Panc1 (cell line): ENCODE measurements at regions not wholly inside any gene's neighbourhood (a gene's known extent, or its start where the extent isn't known, plus 50 kb on each side); places are given as distances from the start of the nearest gene placed in this dataset.

ENCODE experiments used
- ATAC-seq: fragments of 200-7000 bp; cut with Tn5 transposase; 2 replicates; pipeline ENCODE4 v1.9.1; 2020; ENCODE audit warnings: mild to moderate bottlenecking, moderate library complexity
- BruUV-seq: library from RNA; stranded (reverse); fragments of 400-500 nt; replicated peaks from 2 replicates; lab custom pipeline; 2021; lab: Mats Ljungman, UMichigan
- CTCF ChIA-PET: fragments of 300-600 bp; sonication (Branson Sonifier 250); formaldehyde crosslinking; loops from one replicate; lab custom pipeline; 2022; ENCODE audit warnings: antibody characterized with exemption; lab: Charles Lee
- POLR2A ChIA-PET: fragments of 300-600 bp; sonication (Branson Sonifier 250); formaldehyde crosslinking; loops from one replicate; lab custom pipeline; 2022; ENCODE audit warnings: antibody characterized with exemption; lab: Charles Lee
- DNase-seq: peaks from one replicate; pipeline ENCODE4 v3.0.0-alpha.2; 2010; ENCODE audit warnings: low read depth, low spot score
- H3K27ac ChIP-seq: 2 replicates; pipeline ENCODE4 v1.5.1; 2011; ENCODE audit warnings: mild to moderate bottlenecking, low read length, inconsistent platforms
- H3K27me3 ChIP-seq: fragments of 200-500 bp; sonication (Bioruptor generic); 2 replicates; pipeline ENCODE4 v1.6.0; 2014; ENCODE audit warnings: low read length, inconsistent platforms; ENCODE audit not compliant: control insufficient read depth, insufficient read depth
- H3K36me3 ChIP-seq: fragments of 200-500 bp; sonication (Bioruptor generic); 2 replicates; pipeline ENCODE4 v1.5.1; 2014; ENCODE audit warnings: inconsistent platforms, mild to moderate bottlenecking, low read length, moderate library complexity; ENCODE audit not compliant: control insufficient read depth, insufficient read depth
- H3K4me1 ChIP-seq: 2 replicates; pipeline ENCODE4 v1.5.1; 2011; ENCODE audit warnings: inconsistent platforms, mild to moderate bottlenecking, low read length, moderate library complexity; ENCODE audit not compliant: control insufficient read depth, insufficient read depth
- H3K4me3 ChIP-seq, 2 experiments: 2 replicates each; pipeline ENCODE4 v1.5.1; 2011 to 2012; ENCODE audit warnings: low read depth in 2 of 2, low read length in 2 of 2, mild to moderate bottlenecking in 2 of 2, inconsistent platforms in 1 of 2, moderate library complexity in 1 of 2
- H3K9me3 ChIP-seq: fragments of 200-500 bp; sonication (Bioruptor generic); 2 replicates; pipeline ENCODE4 v1.5.1; 2014; ENCODE audit warnings: low read depth, mild to moderate bottlenecking, inconsistent platforms, low read length, moderate library complexity; ENCODE audit not compliant: control insufficient read depth, insufficient read depth
- CTCF ChIP-seq: fragments of 450-650 bp; IDR thresholded peaks from 2 replicates; pipeline ENCODE4 v1.5.1; 2017; ENCODE audit warnings: mild to moderate bottlenecking
- POLR2AphosphoS5 ChIP-seq: IDR thresholded peaks from 2 replicates; pipeline ENCODE4 v1.6.1; 2012; ENCODE audit warnings: mild to moderate bottlenecking, low read depth, low read length, moderate library complexity
- SIN3A ChIP-seq: IDR thresholded peaks from 2 replicates; pipeline ENCODE4 v1.6.1; 2012; ENCODE audit warnings: low read depth, mild to moderate bottlenecking, low read length, moderate library complexity, borderline replicate concordance; ENCODE audit not compliant: insufficient read depth
- TCF7L2 ChIP-seq: IDR thresholded peaks from 2 replicates; pipeline ENCODE4 v1.6.1; 2011; ENCODE audit warnings: mild to moderate bottlenecking, low read depth, low read length, inconsistent platforms
- in situ Hi-C: cut with HindIII; loops from 2 replicates; pipeline ENCODE4 v1.10.0; 2016; ENCODE audit warnings: low sequenced_read_pairs, low pct_unique_long_range_greater_than_20kb
- intact Hi-C: fragments of 100-400 bp; cut with micrococcal nuclease; formaldehyde crosslinking; loops from one replicate; pipeline ENCODE4 v1.10.0; 2022; ENCODE audit not compliant: unreplicated experiment
- TF ChIP-seq, protein P1 (sequence below), 2 experiments: IDR thresholded peaks; 2 replicates each; pipeline ENCODE4 v1.6.1; 2011 to 2012; ENCODE audit warnings: low read depth in 2 of 2, control low read depth in 1 of 2, low read length in 1 of 2, mild to moderate bottlenecking in 1 of 2, moderate library complexity in 1 of 2; ENCODE audit not compliant: insufficient read depth in 1 of 2

- DNase-seq (no peak), ATAC-seq (no peak)
- ChIA-PET CTCF (no interaction called here), POLR2A (no interaction called here)
- Histone ChIP-seq H3K9me3 (no peaks in the 10 kb centered on the region), H3K4me1 (no peaks in the 10 kb centered on the region), H3K36me3 (no peaks in the 10 kb centered on the region), H3K27me3 (no peaks in the 10 kb centered on the region; the same call in 1 of the 2 replicates), H3K4me3 (no peak overlapping the region), H3K27ac (no peak overlapping the region)
- BruUV-seq = no TSS peak
- in situ Hi-C loops = no loop called here
- intact Hi-C loops = no loop called here
- TF ChIP-seq CTCF = no peak
- TF ChIP-seq, protein P1, sequence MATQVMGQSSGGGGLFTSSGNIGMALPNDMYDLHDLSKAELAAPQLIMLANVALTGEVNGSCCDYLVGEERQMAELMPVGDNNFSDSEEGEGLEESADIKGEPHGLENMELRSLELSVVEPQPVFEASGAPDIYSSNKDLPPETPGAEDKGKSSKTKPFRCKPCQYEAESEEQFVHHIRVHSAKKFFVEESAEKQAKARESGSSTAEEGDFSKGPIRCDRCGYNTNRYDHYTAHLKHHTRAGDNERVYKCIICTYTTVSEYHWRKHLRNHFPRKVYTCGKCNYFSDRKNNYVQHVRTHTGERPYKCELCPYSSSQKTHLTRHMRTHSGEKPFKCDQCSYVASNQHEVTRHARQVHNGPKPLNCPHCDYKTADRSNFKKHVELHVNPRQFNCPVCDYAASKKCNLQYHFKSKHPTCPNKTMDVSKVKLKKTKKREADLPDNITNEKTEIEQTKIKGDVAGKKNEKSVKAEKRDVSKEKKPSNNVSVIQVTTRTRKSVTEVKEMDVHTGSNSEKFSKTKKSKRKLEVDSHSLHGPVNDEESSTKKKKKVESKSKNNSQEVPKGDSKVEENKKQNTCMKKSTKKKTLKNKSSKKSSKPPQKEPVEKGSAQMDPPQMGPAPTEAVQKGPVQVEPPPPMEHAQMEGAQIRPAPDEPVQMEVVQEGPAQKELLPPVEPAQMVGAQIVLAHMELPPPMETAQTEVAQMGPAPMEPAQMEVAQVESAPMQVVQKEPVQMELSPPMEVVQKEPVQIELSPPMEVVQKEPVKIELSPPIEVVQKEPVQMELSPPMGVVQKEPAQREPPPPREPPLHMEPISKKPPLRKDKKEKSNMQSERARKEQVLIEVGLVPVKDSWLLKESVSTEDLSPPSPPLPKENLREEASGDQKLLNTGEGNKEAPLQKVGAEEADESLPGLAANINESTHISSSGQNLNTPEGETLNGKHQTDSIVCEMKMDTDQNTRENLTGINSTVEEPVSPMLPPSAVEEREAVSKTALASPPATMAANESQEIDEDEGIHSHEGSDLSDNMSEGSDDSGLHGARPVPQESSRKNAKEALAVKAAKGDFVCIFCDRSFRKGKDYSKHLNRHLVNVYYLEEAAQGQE (IDR thresholded peaks at IDR 0.05; ENCODE audit: insufficient read depth in 1 of 2, low read depth in 2 of 2, low read length in 1 of 2) = no peak
- TF ChIP-seq TCF7L2 = no peak
- no peak for TF ChIP-seq POLR2AphosphoS5
- TF ChIP-seq SIN3A = no peak
Measured at GRCh38 chr22:27300536-27301285, 500.8 kb downstream of the MN1 start.

GRCh38 chr22:27302501-27302900 lies 499.1 kb downstream of the MN1 start:
- H3K36me3 ChIP-seq = no peaks in the 10 kb centered on the region
- ChIA-PET POLR2A (no interaction called here), CTCF (no interaction called here)
- in situ Hi-C loops (no loop called here), intact Hi-C loops (no loop called here)
- no peaks in the 10 kb centered on the region for H3K9me3 ChIP-seq
- H3K4me3 ChIP-seq = no peak overlapping the region
- TF ChIP-seq SIN3A (no peak), TCF7L2 (no peak), POLR2AphosphoS5 (no peak), CTCF (no peak)
- TF ChIP-seq, protein P1 (IDR thresholded peaks at IDR 0.05; ENCODE audit: insufficient read depth in 1 of 2, low read depth in 2 of 2, low read length in 1 of 2) = no peak
- H3K27me3 ChIP-seq = no peaks in the 10 kb centered on the region
- ATAC-seq (no peak), DNase-seq (no peak)
- no peak overlapping the region for H3K27ac ChIP-seq
- no TSS peak for BruUV-seq
- H3K4me1 ChIP-seq = no peaks in the 10 kb centered on the region
